ENCODE measurements at regions not wholly inside any gene's neighbourhood (a gene's known extent, or its start where the extent isn't known, plus 50 kb on each side); places are given as distances from the start of the nearest gene placed in this dataset.

DNA sequence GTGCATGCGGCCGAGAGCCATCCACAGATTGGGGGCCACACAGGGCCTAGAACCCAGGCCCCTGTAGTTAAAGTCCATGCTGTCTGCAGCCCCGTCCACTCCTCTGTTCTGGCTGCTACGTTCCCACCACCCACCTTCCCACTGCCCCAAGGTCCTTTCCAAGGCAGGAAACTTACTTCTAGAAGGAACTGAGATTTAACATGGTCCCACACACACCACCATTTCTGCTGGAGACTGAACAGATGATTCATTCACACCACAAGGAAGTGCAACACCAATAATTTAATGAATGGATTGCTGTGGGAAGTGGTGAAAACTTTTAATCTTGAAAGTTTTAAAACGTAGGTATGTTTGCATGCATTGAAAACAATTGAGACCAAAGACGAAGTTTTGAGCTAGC is 95.2 kb downstream of the LBH start:
- Histone ChIP-seq H3K4me3 (ENCODE audit: low read length) (no peak overlapping the region), H3K36me3 (replicated peaks; ENCODE audit: low read depth, low read length) (no peaks in the 10 kb centered on the region), H3K27me3 (ENCODE audit: low read depth, low read length) (peaks cover 20% of the 10 kb centered on the region), H3K79me2 (ENCODE audit: low read length) (no peaks in the 10 kb centered on the region), H3K4me1 (ENCODE audit: low read length) (no peaks in the 10 kb centered on the region), H2AFZ (ENCODE audit: low read depth, low read length) (no peak overlapping the region), H3K4me2 (ENCODE audit: low read length) (no peak overlapping the region), H3K9me3 (ENCODE audit: insufficient read depth, low read length) (no peaks in the 10 kb centered on the region), H3K9ac (ENCODE audit: low read length) (no peak overlapping the region), H4K20me1 (ENCODE audit: insufficient read depth, low read length) (no peaks in the 10 kb centered on the region), H3K27ac (ENCODE audit: low read length) (no peak overlapping the region)
- TF ChIP-seq CTCF (IDR thresholded peaks at IDR 0.05; ENCODE audit: low read depth, low read length) (no peak), EZH2phosphoT487 (IDR thresholded peaks at IDR 0.05; ENCODE audit: low read depth) (no peak)

- peaks cover 15% of the 10 kb centered on the region for H3K4me1 ChIP-seq (ENCODE audit: low read length)
- H3K27me3 ChIP-seq (ENCODE audit: low read depth, low read length): peaks cover 14% of the 10 kb centered on the region; the same call in 1 of the 2 replicates
- H2AFZ ChIP-seq (ENCODE audit: low read depth, low read length): no peak overlapping the region
- no peak overlapping the region for H3K4me2 ChIP-seq (ENCODE audit: low read length)
- no peak overlapping the region for H3K27ac ChIP-seq (ENCODE audit: low read length)
- H3K9ac ChIP-seq (ENCODE audit: low read length): no peak overlapping the region
- TF ChIP-seq EZH2phosphoT487 (IDR thresholded peaks at IDR 0.05; ENCODE audit: low read depth) (no peak), CTCF (IDR thresholded peaks at IDR 0.05; ENCODE audit: low read depth, low read length) (no peak)
- H4K20me1 ChIP-seq (ENCODE audit: insufficient read depth, low read length): no peaks in the 10 kb centered on the region
- no peaks in the 10 kb centered on the region for H3K36me3 ChIP-seq (replicated peaks; ENCODE audit: low read depth, low read length)
- no peak overlapping the region for H3K4me3 ChIP-seq (ENCODE audit: low read length)
- H3K9me3 ChIP-seq (ENCODE audit: insufficient read depth, low read length): no peaks in the 10 kb centered on the region
- H3K79me2 ChIP-seq (ENCODE audit: low read length): no peaks in the 10 kb centered on the region
These were observed 99.7 kb downstream of the LBH start for GRCh38 chr2:30331038-30331437.

- H3K36me3 ChIP-seq (replicated peaks; ENCODE audit: low read depth, low read length): no peaks in the 10 kb centered on the region
- H3K79me2 ChIP-seq (ENCODE audit: low read length): no peaks in the 10 kb centered on the region
- H2AFZ ChIP-seq (ENCODE audit: low read depth, low read length): no peak overlapping the region
- H3K4me1 ChIP-seq (ENCODE audit: low read length): peaks cover 24% of the 10 kb centered on the region
- peaks cover 14% of the 10 kb centered on the region; the same call in 1 of the 2 replicates for H3K27me3 ChIP-seq (ENCODE audit: low read depth, low read length)
- H3K9me3 ChIP-seq (ENCODE audit: insufficient read depth, low read length): no peaks in the 10 kb centered on the region
- TF ChIP-seq CTCF (IDR thresholded peaks at IDR 0.05; ENCODE audit: low read depth, low read length): no peak
- TF ChIP-seq EZH2phosphoT487 (IDR thresholded peaks at IDR 0.05; ENCODE audit: low read depth): no peak
- no peaks in the 10 kb centered on the region for H4K20me1 ChIP-seq (ENCODE audit: insufficient read depth, low read length)
- H3K9ac ChIP-seq (ENCODE audit: low read length): no peak overlapping the region
- no peak overlapping the region for H3K4me3 ChIP-seq (ENCODE audit: low read length)
- H3K4me2 ChIP-seq (ENCODE audit: low read length): no peak overlapping the region
- no peak overlapping the region for H3K27ac ChIP-seq (ENCODE audit: low read length)
These were observed 100.5 kb downstream of the LBH start for GRCh38 chr2:30331869-30332268.

DNA sequence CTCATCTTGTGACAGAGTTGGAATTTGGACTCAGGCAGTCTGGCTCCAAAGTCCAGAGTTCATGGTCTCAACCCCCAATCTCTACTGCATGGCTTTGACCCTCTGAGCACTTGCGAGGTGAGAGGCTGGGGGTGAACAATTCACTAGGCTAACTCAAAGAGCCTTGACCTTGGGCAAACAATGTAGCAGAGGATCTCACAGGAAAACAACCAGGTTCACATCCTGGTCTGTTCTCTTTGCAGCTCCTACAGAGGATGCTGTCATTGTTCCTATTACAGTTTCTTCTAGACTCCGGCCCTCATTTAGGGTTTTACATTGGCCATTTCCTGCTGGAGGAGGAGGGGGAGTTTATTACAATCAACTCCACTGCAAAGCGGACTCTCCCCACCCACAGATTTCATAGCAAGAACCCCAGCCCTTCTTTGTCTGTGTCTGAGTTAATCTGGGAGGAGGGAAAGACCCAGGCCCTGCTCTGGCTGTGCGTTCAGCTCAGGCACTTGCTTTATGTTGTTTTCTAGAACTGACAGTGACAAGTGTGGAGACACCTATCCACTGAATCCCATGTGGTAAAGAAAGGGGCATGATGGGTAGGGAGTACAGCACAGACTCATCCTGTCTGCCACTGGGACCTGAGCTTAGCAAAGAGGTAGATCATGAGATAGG is 101.6 kb downstream of the LBH start:
- Histone ChIP-seq H3K27me3 (ENCODE audit: low read depth, low read length) (peaks cover 14% of the 10 kb centered on the region; the same call in 1 of the 2 replicates), H3K36me3 (replicated peaks; ENCODE audit: low read depth, low read length) (no peaks in the 10 kb centered on the region), H3K9me3 (ENCODE audit: insufficient read depth, low read length) (no peaks in the 10 kb centered on the region), H4K20me1 (ENCODE audit: insufficient read depth, low read length) (no peaks in the 10 kb centered on the region), H3K4me2 (ENCODE audit: low read length) (no peak overlapping the region), H2AFZ (ENCODE audit: low read depth, low read length) (no peak overlapping the region), H3K4me3 (ENCODE audit: low read length) (no peak overlapping the region), H3K79me2 (ENCODE audit: low read length) (no peaks in the 10 kb centered on the region), H3K9ac (ENCODE audit: low read length) (no peak overlapping the region), H3K4me1 (ENCODE audit: low read length) (peaks cover 34% of the 10 kb centered on the region), H3K27ac (ENCODE audit: low read length) (no peak overlapping the region)
- TF ChIP-seq CTCF (IDR thresholded peaks at IDR 0.05; ENCODE audit: low read depth, low read length) (no peak), EZH2phosphoT487 (IDR thresholded peaks at IDR 0.05; ENCODE audit: low read depth) (no peak)
